OCI-LY1 (cell line): ENCODE measurements at regions not wholly inside any gene's neighbourhood (a gene's known extent, or its start where the extent isn't known, plus 50 kb on each side); places are given as distances from the start of the nearest gene placed in this dataset.

Source experiments
- H2AFZ ChIP-seq: fragments of 200-600 bp; sonication (generic), shearing (Covaris generic); 2 replicates; pipeline ENCODE4 v1.6.0; 2014; ENCODE audit warnings: antibody characterized with exemption, mild to moderate bottlenecking, low read length
- H3F3A ChIP-seq: fragments of 200-600 bp; sonication (generic), shearing (Covaris generic); 2 replicates; pipeline ENCODE4 v1.6.0; 2014; ENCODE audit warnings: mild to moderate bottlenecking, antibody characterized with exemption, low read length, moderate library complexity; ENCODE audit not compliant: insufficient read depth
- H3K27ac ChIP-seq: fragments of 200-600 bp; sonication (generic); 2 replicates; pipeline ENCODE4 v1.5.1; 2014; ENCODE audit warnings: low read length, mixed run types, mild to moderate bottlenecking, low read depth; ENCODE audit not compliant: poor library complexity, severe bottlenecking
- H3K27me3 ChIP-seq: fragments of 200-600 bp; sonication (generic); 2 replicates; pipeline ENCODE4 v1.6.0; 2014; ENCODE audit warnings: antibody characterized with exemption, mild to moderate bottlenecking, low read length, moderate library complexity; ENCODE audit not compliant: insufficient read depth
- H3K36me3 ChIP-seq: fragments of 200-600 bp; sonication (generic); 2 replicates; pipeline ENCODE4 v1.6.1; 2014; ENCODE audit warnings: mild to moderate bottlenecking, antibody characterized with exemption, low read length, moderate library complexity, mixed read lengths; ENCODE audit not compliant: insufficient read depth
- H3K4me1 ChIP-seq: fragments of 200-600 bp; sonication (generic); 2 replicates; pipeline ENCODE4 v1.5.1; 2014; ENCODE audit warnings: mild to moderate bottlenecking, low read length, moderate library complexity; ENCODE audit not compliant: insufficient read depth, severe bottlenecking
- H3K4me2 ChIP-seq: fragments of 200-600 bp; sonication (generic), shearing (Covaris generic); 2 replicates; pipeline ENCODE4 v1.6.1; 2014; ENCODE audit warnings: low read length
- H3K4me3 ChIP-seq: fragments of 200-600 bp; sonication (generic); 2 replicates; pipeline ENCODE4 v1.5.1; 2014; ENCODE audit warnings: low read length, low read depth, mild to moderate bottlenecking, mixed read lengths; ENCODE audit not compliant: poor library complexity, severe bottlenecking
- H3K79me2 ChIP-seq: fragments of 200-600 bp; shearing (Covaris generic); 2 replicates; pipeline ENCODE4 v1.6.1; 2016; ENCODE audit warnings: mixed run types, low read length, mixed read lengths; ENCODE audit not compliant: insufficient read depth
- H3K9ac ChIP-seq: fragments of 200-600 bp; sonication (generic), shearing (Covaris generic); 2 replicates; pipeline ENCODE4 v1.6.1; 2014; ENCODE audit warnings: mild to moderate bottlenecking, low read length, mixed read lengths
- H3K9me2 ChIP-seq: fragments of 200-600 bp; sonication (generic), shearing (Covaris generic); 2 replicates; pipeline ENCODE4 v1.6.1; 2014; ENCODE audit warnings: low read depth, mild to moderate bottlenecking, low read length, mixed read lengths
- H3K9me3 ChIP-seq: fragments of 200-600 bp; shearing (Covaris generic); 2 replicates; pipeline ENCODE4 v1.6.1; 2014; ENCODE audit warnings: low read length, mixed read lengths
- H4K20me1 ChIP-seq: fragments of 200-600 bp; sonication (generic), shearing (Covaris generic); 2 replicates; pipeline ENCODE4 v1.6.0; 2016; ENCODE audit warnings: mild to moderate bottlenecking, low read length; ENCODE audit not compliant: insufficient read depth
- CTCF ChIP-seq: fragments of 200-600 bp; sonication (generic), shearing (Covaris generic); IDR thresholded peaks from 2 replicates; pipeline ENCODE4 v1.5.1; 2017; ENCODE audit warnings: mild to moderate bottlenecking, antibody characterized with exemption, low read length, moderate library complexity, mixed read lengths
- EZH2 ChIP-seq: fragments of 200-600 bp; sonication (generic), shearing (Covaris generic); IDR thresholded peaks from 2 replicates; pipeline ENCODE4 v1.8.0; 2017; ENCODE audit warnings: borderline replicate concordance, mixed run types, mild to moderate bottlenecking, antibody characterized with exemption, low read length, moderate library complexity, mixed read lengths

GRCh38 chr2:129757915-129758783, 221.3 kb upstream of the RAB6C start:
- Histone ChIP-seq H3K4me2 (no peak overlapping the region), H3K4me3 (no peak overlapping the region), H3K9me2 (no peaks in the 10 kb centered on the region), H3K9me3 (no peaks in the 10 kb centered on the region), H3K79me2 (no peaks in the 10 kb centered on the region), H3F3A (no peaks in the 10 kb centered on the region), H3K36me3 (no peaks in the 10 kb centered on the region), H4K20me1 (no peaks in the 10 kb centered on the region), H3K27ac (no peak overlapping the region), H3K9ac (no peak overlapping the region), H3K27me3 (no peaks in the 10 kb centered on the region), H2AFZ (no peak overlapping the region), H3K4me1 (no peaks in the 10 kb centered on the region)
- TF ChIP-seq EZH2 (no peak), CTCF (no peak)

GRCh38 chr2:129758784-129759471, 220.5 kb upstream of the RAB6C start:
- no peak overlapping the region for H2AFZ ChIP-seq
- no peaks in the 10 kb centered on the region for H3K4me1 ChIP-seq
- no peaks in the 10 kb centered on the region for H3K27me3 ChIP-seq
- TF ChIP-seq CTCF (no peak), EZH2 (no peak)
- no peak overlapping the region for H3K9ac ChIP-seq
- H3K4me3 ChIP-seq, result no peak overlapping the region
- H3K9me3 ChIP-seq, result no peaks in the 10 kb centered on the region
- H3K4me2 ChIP-seq, result no peak overlapping the region
- H3F3A ChIP-seq, result no peaks in the 10 kb centered on the region
- H3K36me3 ChIP-seq, result no peaks in the 10 kb centered on the region
- no peaks in the 10 kb centered on the region for H4K20me1 ChIP-seq
- no peaks in the 10 kb centered on the region for H3K79me2 ChIP-seq
- no peaks in the 10 kb centered on the region for H3K9me2 ChIP-seq
- no peak overlapping the region for H3K27ac ChIP-seq

- Histone ChIP-seq H3K4me1 (no peaks in the 10 kb centered on the region), H2AFZ (no peak overlapping the region), H3K27me3 (no peaks in the 10 kb centered on the region), H3K27ac (no peak overlapping the region), H3K9me2 (no peaks in the 10 kb centered on the region), H3K4me3 (no peak overlapping the region), H3K9me3 (no peaks in the 10 kb centered on the region), H3K36me3 (no peaks in the 10 kb centered on the region), H3K9ac (no peak overlapping the region), H3F3A (no peaks in the 10 kb centered on the region), H3K4me2 (no peak overlapping the region), H4K20me1 (no peaks in the 10 kb centered on the region), H3K79me2 (no peaks in the 10 kb centered on the region)
- TF ChIP-seq CTCF (no peak), EZH2 (no peak)
Measured at GRCh38 chr2:129759472-129760010, 219.9 kb upstream of the RAB6C start.
